ENCODE measurements at regions not wholly inside any gene's neighbourhood (a gene's known extent, or its start where the extent isn't known, plus 50 kb on each side); places are given as distances from the start of the nearest gene placed in this dataset.
"Not testable (repeated sequence)": the region's sequence is repeated elsewhere in the genome, so short reads cannot be mapped to it uniquely, and the experiment has no call there.

GRCh38 chr17:22044706-22045246 lies 352.5 kb downstream of the KCNJ18 start:
- DNase-seq (ENCODE audit: low read depth); H3K4me3 ChIP-seq (ENCODE audit: low read length): not testable (repeated sequence)

- H3K4me3 ChIP-seq (ENCODE audit: low read length); DNase-seq (ENCODE audit: low read depth): not testable (repeated sequence)
Observed at GRCh38 chr17:22047521-22047920, 355.2 kb downstream of the KCNJ18 start.

GRCh38 chr17:22048226-22048625 lies 355.9 kb downstream of the KCNJ18 start:
- DNase-seq (ENCODE audit: low read depth); H3K4me3 ChIP-seq (ENCODE audit: low read length): not testable (repeated sequence)

GRCh38 chr17:22050766-22051165 lies 358.4 kb downstream of the KCNJ18 start:
- not testable (repeated sequence) for H3K4me3 ChIP-seq (ENCODE audit: low read length); DNase-seq (ENCODE audit: low read depth)

GRCh38 chr17:22052715-22053114 lies 360.4 kb downstream of the KCNJ18 start:
- H3K4me3 ChIP-seq (ENCODE audit: low read length); DNase-seq (ENCODE audit: low read depth): not testable (repeated sequence)

- not testable (repeated sequence) for DNase-seq (ENCODE audit: low read depth); H3K4me3 ChIP-seq (ENCODE audit: low read length)
Observed at GRCh38 chr17:22056566-22056965, 364.2 kb downstream of the KCNJ18 start.

- H3K4me3 ChIP-seq (ENCODE audit: low read length); DNase-seq (ENCODE audit: low read depth): not testable (repeated sequence)
Observed at GRCh38 chr17:22075918-22076317, 383.6 kb downstream of the KCNJ18 start.

- not testable (repeated sequence) for DNase-seq (ENCODE audit: low read depth)
Observed at GRCh38 chr17:22088589-22088988, 396.3 kb downstream of the KCNJ18 start.

GRCh38 chr17:22090263-22090935 lies 398.1 kb downstream of the KCNJ18 start:
- H3K4me3 ChIP-seq (ENCODE audit: low read length): no peak overlapping the region
- no peak for TF ChIP-seq CTCF (conservative IDR thresholded peaks at IDR 0.05; ENCODE audit: low read length)
- DNase-seq (ENCODE audit: low read depth): no peak

More at GRCh38 chr17:22088589-22088988, 396.3 kb downstream of the KCNJ18 start:
- not testable (repeated sequence) for H3K4me3 ChIP-seq (ENCODE audit: low read length)

GRCh38 chr17:22091041-22091679 lies 398.8 kb downstream of the KCNJ18 start:
- not testable (repeated sequence) for DNase-seq (ENCODE audit: low read depth); H3K4me3 ChIP-seq (ENCODE audit: low read length)

- H3K4me3 ChIP-seq (ENCODE audit: low read length); DNase-seq (ENCODE audit: low read depth): not testable (repeated sequence)
Observed at GRCh38 chr17:22091840-22092239, 399.5 kb downstream of the KCNJ18 start.

- not testable (repeated sequence) for DNase-seq (ENCODE audit: low read depth); H3K4me3 ChIP-seq (ENCODE audit: low read length)
Observed at GRCh38 chr17:22095414-22095813, 403.1 kb downstream of the KCNJ18 start.

- H3K4me3 ChIP-seq (ENCODE audit: low read length); DNase-seq (ENCODE audit: low read depth): not testable (repeated sequence)
Observed at GRCh38 chr17:22099633-22100032, 407.3 kb downstream of the KCNJ18 start.

GRCh38 chr17:22102177-22102576 lies 409.9 kb downstream of the KCNJ18 start:
- DNase-seq (ENCODE audit: low read depth): no peak
- H3K4me3 ChIP-seq (ENCODE audit: low read length): no peak overlapping the region
- TF ChIP-seq CTCF (conservative IDR thresholded peaks at IDR 0.05; ENCODE audit: low read length): no peak

- not testable (repeated sequence) for DNase-seq (ENCODE audit: low read depth); H3K4me3 ChIP-seq (ENCODE audit: low read length)
Observed at GRCh38 chr17:22116720-22117119, 424.4 kb downstream of the KCNJ18 start.

GRCh38 chr17:22117401-22117800 lies 425.1 kb downstream of the KCNJ18 start:
- DNase-seq (ENCODE audit: low read depth); H3K4me3 ChIP-seq (ENCODE audit: low read length): not testable (repeated sequence)

GRCh38 chr17:22119016-22119415 lies 426.7 kb downstream of the KCNJ18 start:
- not testable (repeated sequence) for DNase-seq (ENCODE audit: low read depth); H3K4me3 ChIP-seq (ENCODE audit: low read length)

GRCh38 chr17:22119751-22120150 lies 427.4 kb downstream of the KCNJ18 start:
- DNase-seq (ENCODE audit: low read depth); H3K4me3 ChIP-seq (ENCODE audit: low read length): not testable (repeated sequence)
